Esophagus squamous epithelium (tissue), 4 donors: ENCODE measurements at regions not wholly inside any gene's neighbourhood (a gene's known extent, or its start where the extent isn't known, plus 50 kb on each side); places are given as distances from the start of the nearest gene placed in this dataset.

ENCODE experiments used
- POLR2A ChIP-seq, 4 donors: fragments of 450-650 bp; IDR thresholded peaks; one replicate each; pipeline ENCODE4 v1.6.1; 2017; ENCODE audit warnings: antibody characterized with exemption in 4 of 4, mild to moderate bottlenecking in 4 of 4, moderate library complexity in 3 of 4
- TF ChIP-seq, protein P1 (sequence below), 6 experiments: fragments of 450-650 bp in 4 of 6; fragments of 200-600 bp in 2 of 6; sonication (generic) in 2 of 6; IDR thresholded peaks; one replicate each; pipeline ENCODE4 v1.5.1; 2016 to 2019; ENCODE audit warnings: antibody characterized with exemption in 6 of 6, mild to moderate bottlenecking in 4 of 6, moderate library complexity in 4 of 6

DNA sequence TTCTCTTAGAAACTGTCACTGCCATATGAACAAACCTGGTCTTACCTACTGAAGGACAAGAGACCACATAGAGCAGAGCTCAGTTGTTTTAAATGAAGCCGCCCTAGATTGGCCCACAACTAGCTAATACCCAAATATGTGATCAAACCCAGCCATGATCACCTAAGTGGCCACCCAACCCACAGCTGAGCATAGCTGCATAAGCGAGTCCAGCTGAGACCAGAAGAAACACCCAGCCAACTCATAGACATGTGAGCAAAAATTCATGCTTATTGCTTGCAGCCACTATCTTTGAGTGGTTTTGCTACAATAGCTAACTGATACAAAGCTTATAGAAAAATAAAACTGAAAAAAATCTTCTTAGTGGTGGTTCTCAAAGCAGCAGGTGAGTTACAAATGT lies 124.3 kb upstream of the CPNE4 start:
- TF ChIP-seq, protein P1, sequence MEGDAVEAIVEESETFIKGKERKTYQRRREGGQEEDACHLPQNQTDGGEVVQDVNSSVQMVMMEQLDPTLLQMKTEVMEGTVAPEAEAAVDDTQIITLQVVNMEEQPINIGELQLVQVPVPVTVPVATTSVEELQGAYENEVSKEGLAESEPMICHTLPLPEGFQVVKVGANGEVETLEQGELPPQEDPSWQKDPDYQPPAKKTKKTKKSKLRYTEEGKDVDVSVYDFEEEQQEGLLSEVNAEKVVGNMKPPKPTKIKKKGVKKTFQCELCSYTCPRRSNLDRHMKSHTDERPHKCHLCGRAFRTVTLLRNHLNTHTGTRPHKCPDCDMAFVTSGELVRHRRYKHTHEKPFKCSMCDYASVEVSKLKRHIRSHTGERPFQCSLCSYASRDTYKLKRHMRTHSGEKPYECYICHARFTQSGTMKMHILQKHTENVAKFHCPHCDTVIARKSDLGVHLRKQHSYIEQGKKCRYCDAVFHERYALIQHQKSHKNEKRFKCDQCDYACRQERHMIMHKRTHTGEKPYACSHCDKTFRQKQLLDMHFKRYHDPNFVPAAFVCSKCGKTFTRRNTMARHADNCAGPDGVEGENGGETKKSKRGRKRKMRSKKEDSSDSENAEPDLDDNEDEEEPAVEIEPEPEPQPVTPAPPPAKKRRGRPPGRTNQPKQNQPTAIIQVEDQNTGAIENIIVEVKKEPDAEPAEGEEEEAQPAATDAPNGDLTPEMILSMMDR (IDR thresholded peaks at IDR 0.05) = no peak
- no peak for TF ChIP-seq POLR2A (IDR thresholded peaks at IDR 0.05)
